ENCODE measurements at regions not wholly inside any gene's neighbourhood (a gene's known extent, or its start where the extent isn't known, plus 50 kb on each side); places are given as distances from the start of the nearest gene placed in this dataset.
A peak's percentile ranks its signal among the peaks of the same experiment; 100 is the strongest.

DNA sequence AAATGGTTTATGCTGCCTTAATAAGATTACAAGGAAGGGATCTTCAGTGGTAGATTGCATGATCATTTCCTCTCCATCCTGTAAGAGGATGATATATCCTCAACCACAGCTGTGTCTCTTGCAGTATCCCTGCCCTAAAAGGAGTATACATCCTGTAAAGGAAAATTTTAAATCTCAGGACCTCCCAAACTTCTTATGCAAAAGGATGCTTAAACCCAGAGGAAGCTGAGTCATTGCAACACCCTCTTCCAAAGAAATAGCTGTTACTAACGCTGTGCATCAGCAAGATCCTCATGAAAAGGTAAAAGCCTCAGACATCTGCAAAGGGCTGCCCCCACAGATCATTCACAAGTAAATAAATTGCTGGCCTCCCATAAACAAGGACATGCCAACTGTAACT, 599.0 kb downstream of the PRELID2 start:
- TF ChIP-seq, protein P1, sequence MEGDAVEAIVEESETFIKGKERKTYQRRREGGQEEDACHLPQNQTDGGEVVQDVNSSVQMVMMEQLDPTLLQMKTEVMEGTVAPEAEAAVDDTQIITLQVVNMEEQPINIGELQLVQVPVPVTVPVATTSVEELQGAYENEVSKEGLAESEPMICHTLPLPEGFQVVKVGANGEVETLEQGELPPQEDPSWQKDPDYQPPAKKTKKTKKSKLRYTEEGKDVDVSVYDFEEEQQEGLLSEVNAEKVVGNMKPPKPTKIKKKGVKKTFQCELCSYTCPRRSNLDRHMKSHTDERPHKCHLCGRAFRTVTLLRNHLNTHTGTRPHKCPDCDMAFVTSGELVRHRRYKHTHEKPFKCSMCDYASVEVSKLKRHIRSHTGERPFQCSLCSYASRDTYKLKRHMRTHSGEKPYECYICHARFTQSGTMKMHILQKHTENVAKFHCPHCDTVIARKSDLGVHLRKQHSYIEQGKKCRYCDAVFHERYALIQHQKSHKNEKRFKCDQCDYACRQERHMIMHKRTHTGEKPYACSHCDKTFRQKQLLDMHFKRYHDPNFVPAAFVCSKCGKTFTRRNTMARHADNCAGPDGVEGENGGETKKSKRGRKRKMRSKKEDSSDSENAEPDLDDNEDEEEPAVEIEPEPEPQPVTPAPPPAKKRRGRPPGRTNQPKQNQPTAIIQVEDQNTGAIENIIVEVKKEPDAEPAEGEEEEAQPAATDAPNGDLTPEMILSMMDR (conservative IDR thresholded peaks at IDR 0.05; ENCODE audit: low read depth, low read length) = no peak
- TF ChIP-seq EZH2 (IDR thresholded peaks at IDR 0.05; ENCODE audit: borderline replicate concordance, low read depth, low read length, poor library complexity, severe bottlenecking) = no peak
- no peaks in the 10 kb centered on the region for H3K36me3 ChIP-seq (ENCODE audit: insufficient read depth, low read length, poor library complexity, severe bottlenecking)
- DNase-seq (ENCODE audit: low spot score) = peak; percentile 63
- BruUV-seq (replicated peaks) = no TSS peak
- intact Hi-C loops (cut with micrococcal nuclease; ENCODE audit: unreplicated experiment) = loop anchor here (5.0 kb wide), 3 partner anchors 749 to 816 kb away; no protein-coding TSS in a partner anchor
- peaks cover 40% of the 10 kb centered on the region for H3K4me1 ChIP-seq (ENCODE audit: insufficient read depth, low read length, poor library complexity, severe bottlenecking)
- H3K27ac ChIP-seq (ENCODE audit: low read depth, low read length, poor library complexity, severe bottlenecking) = no peak overlapping the region
- H3K9me3 ChIP-seq (ENCODE audit: low read depth, low read length, poor library complexity, severe bottlenecking) = no peaks in the 10 kb centered on the region
- ChIA-PET POLR2A (ENCODE audit: low non-redundant PET) (no interaction called here), CTCF (no interaction called here)
- no peaks in the 10 kb centered on the region for H3K27me3 ChIP-seq (replicated peaks; ENCODE audit: insufficient read depth, low read depth, low read length, poor library complexity)
- no peak overlapping the region for H3K4me3 ChIP-seq (ENCODE audit: low read depth, low read length, poor library complexity, severe bottlenecking)

DNA sequence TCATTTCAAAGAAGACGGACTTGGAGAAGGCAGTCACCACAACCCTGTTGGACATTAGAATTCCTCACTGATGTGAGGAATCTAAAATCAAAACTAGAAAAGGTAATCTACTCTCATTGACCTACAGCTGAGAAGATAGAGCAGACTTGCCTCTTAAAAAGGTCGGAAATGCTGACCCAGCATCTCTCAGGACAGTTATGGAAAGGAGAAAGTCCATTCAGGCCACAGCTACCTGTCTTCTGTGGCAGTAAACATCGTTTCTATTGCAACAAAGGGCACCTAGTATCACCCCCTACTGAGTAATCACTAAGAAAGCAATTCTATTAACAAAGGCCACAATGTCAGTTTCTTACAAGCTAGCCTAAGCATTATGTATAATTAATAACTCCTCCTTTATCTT, 601.7 kb downstream of the PRELID2 start:
- Histone ChIP-seq H3K4me3 (ENCODE audit: low read depth, low read length, poor library complexity, severe bottlenecking) (no peak overlapping the region), H3K9me3 (ENCODE audit: low read depth, low read length, poor library complexity, severe bottlenecking) (no peaks in the 10 kb centered on the region), H3K27ac (ENCODE audit: low read depth, low read length, poor library complexity, severe bottlenecking) (no peak overlapping the region), H3K4me1 (ENCODE audit: insufficient read depth, low read length, poor library complexity, severe bottlenecking) (peaks cover 26% of the 10 kb centered on the region), H3K36me3 (ENCODE audit: insufficient read depth, low read length, poor library complexity, severe bottlenecking) (no peaks in the 10 kb centered on the region), H3K27me3 (replicated peaks; ENCODE audit: insufficient read depth, low read depth, low read length, poor library complexity) (no peaks in the 10 kb centered on the region)
- no peak for DNase-seq (ENCODE audit: low spot score)
- no TSS peak for BruUV-seq (replicated peaks)
- POLR2A ChIA-PET (ENCODE audit: low non-redundant PET) = no interaction called here
- TF ChIP-seq, protein P1 (conservative IDR thresholded peaks at IDR 0.05; ENCODE audit: low read depth, low read length) = no peak
- TF ChIP-seq EZH2 (IDR thresholded peaks at IDR 0.05; ENCODE audit: borderline replicate concordance, low read depth, low read length, poor library complexity, severe bottlenecking) = no peak
- CTCF ChIA-PET = no interaction called here
- intact Hi-C loops (cut with micrococcal nuclease; ENCODE audit: unreplicated experiment) = no loop called here

DNA sequence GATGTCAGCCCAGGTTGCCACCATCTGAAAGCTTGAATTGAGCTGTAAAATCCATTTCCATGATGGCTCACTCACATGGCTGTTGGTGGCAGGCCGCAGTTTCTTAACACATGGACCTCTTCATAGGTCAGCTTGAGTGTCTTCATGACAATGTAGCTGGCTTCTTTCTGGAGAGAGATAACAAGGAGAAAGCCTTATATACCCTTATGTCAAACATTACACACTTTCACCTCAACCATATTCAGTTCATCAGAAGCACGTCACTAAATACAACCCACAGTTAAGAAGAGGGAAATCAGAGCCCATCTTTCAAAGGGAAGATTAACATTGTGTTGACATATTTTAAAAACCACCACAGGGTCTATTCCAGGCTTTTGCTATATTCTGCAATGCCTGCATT, 604.4 kb downstream of the PRELID2 start:
- no TSS peak for BruUV-seq (replicated peaks)
- ChIA-PET POLR2A (ENCODE audit: low non-redundant PET) (no interaction called here), CTCF (no interaction called here)
- H3K4me1 ChIP-seq (ENCODE audit: insufficient read depth, low read length, poor library complexity, severe bottlenecking) = peaks cover 4% of the 10 kb centered on the region
- H3K27ac ChIP-seq (ENCODE audit: low read depth, low read length, poor library complexity, severe bottlenecking) = no peak overlapping the region
- TF ChIP-seq EZH2 (IDR thresholded peaks at IDR 0.05; ENCODE audit: borderline replicate concordance, low read depth, low read length, poor library complexity, severe bottlenecking) = no peak
- TF ChIP-seq, protein P1 (conservative IDR thresholded peaks at IDR 0.05; ENCODE audit: low read depth, low read length) = no peak
- DNase-seq (ENCODE audit: low spot score) = no peak
- H3K27me3 ChIP-seq (replicated peaks; ENCODE audit: insufficient read depth, low read depth, low read length, poor library complexity) = no peaks in the 10 kb centered on the region
- H3K9me3 ChIP-seq (ENCODE audit: low read depth, low read length, poor library complexity, severe bottlenecking) = no peaks in the 10 kb centered on the region
- no peak overlapping the region for H3K4me3 ChIP-seq (ENCODE audit: low read depth, low read length, poor library complexity, severe bottlenecking)
- no peaks in the 10 kb centered on the region for H3K36me3 ChIP-seq (ENCODE audit: insufficient read depth, low read length, poor library complexity, severe bottlenecking)
- intact Hi-C loops (cut with micrococcal nuclease; ENCODE audit: unreplicated experiment) = no loop called here

Measured in A673 (cell line).